GM23248 (cell line): ENCODE measurements at regions not wholly inside any gene's neighbourhood (a gene's known extent, or its start where the extent isn't known, plus 50 kb on each side); places are given as distances from the start of the nearest gene placed in this dataset.

Experiments used
- EZH2 ChIP-seq: fragments of 200-600 bp; sonication (generic); IDR thresholded peaks from 2 replicates; pipeline ENCODE4 v1.6.1; 2018; ENCODE audit warnings: antibody characterized with exemption, mild to moderate bottlenecking; ENCODE audit not compliant: insufficient read depth, poor library complexity, severe bottlenecking
- EZH2phosphoT487 ChIP-seq: fragments of 200-600 bp; sonication (generic); IDR thresholded peaks from 2 replicates; pipeline ENCODE4 v1.6.1; 2018; ENCODE audit warnings: antibody characterized with exemption, moderate library complexity, mild to moderate bottlenecking, low read depth; ENCODE audit not compliant: insufficient read depth

DNA sequence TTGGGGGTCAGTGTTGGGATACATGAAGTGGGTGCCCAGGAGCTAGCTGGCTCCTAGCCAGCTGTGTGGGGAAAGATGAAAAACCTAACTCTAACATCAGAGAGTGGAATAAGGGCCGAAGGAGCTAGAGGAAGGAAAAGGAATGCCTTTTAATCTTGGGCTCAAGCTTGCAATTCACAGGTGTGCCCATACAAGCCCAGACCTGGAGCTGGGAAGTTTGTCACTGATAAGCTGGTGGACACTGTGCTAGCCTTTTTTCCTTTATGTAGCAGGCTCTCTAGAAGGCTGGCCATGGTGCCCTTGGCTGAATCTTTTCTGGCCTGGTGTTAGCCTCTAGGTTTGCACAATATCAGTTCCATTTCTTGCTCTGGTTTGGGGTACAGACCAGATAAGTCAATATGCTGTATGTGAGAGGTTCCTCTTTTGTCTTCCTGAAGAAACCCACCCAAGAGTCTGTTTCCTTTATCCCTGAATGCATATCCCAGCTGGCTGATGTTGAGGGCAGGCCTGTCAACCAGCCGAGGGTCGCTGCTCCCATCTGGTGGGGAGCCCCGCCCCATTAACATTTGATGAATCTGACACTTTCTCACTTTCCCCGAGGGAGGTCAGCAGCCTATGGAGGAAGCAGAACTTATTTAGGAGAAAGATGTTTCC lies 92.4 kb upstream of the CXCL14 start:
- TF ChIP-seq EZH2 (no peak), EZH2phosphoT487 (no peak)
